H1 (cell line): ENCODE measurements at regions not wholly inside any gene's neighbourhood (a gene's known extent, or its start where the extent isn't known, plus 50 kb on each side); places are given as distances from the start of the nearest gene placed in this dataset.

Source experiments
- CTCF ChIP-seq, 3 experiments: IDR thresholded peaks; 1 replicate in 2 of 3; 2 replicates in 1 of 3; pipeline versions ENCODE4 v1.5.1 to v1.6.1; 2011; ENCODE audit warnings: low read length in 3 of 3, mild to moderate bottlenecking in 3 of 3, inconsistent platforms in 2 of 3, low read depth in 1 of 3, moderate library complexity in 1 of 3; ENCODE audit not compliant: insufficient read depth in 1 of 3; ENCODE audit errors: control extremely low read depth in 1 of 3
- KDM1A ChIP-seq: fragments of 200-600, 300-600 bp; sonication (generic); IDR thresholded peaks from 2 replicates; pipeline ENCODE4 v1.7.1; 2016; ENCODE audit warnings: mild to moderate bottlenecking, low read length, borderline replicate concordance
- RXRA ChIP-seq: IDR thresholded peaks from 2 replicates; pipeline ENCODE4 v1.6.1; 2011; ENCODE audit warnings: low read depth, mild to moderate bottlenecking, low read length, moderate library complexity; ENCODE audit not compliant: insufficient read depth
- SRF ChIP-seq: IDR thresholded peaks from 2 replicates; pipeline ENCODE4 v1.6.1; 2011; ENCODE audit warnings: mild to moderate bottlenecking, low read depth, low read length, moderate library complexity

- TF ChIP-seq RXRA, result no peak
- no peak for TF ChIP-seq CTCF (IDR thresholded peaks at IDR 0.05; ENCODE audit: control extremely low read depth in 1 of 3, insufficient read depth in 1 of 3, low read depth in 1 of 3, low read length in 3 of 3)
- no peak for TF ChIP-seq SRF
- TF ChIP-seq KDM1A, result no peak
Observed at GRCh38 chr16:80449392-80449791, 91.4 kb upstream of the DYNLRB2 start (continued).
